ENCODE measurements at regions not wholly inside any gene's neighbourhood (a gene's known extent, or its start where the extent isn't known, plus 50 kb on each side); places are given as distances from the start of the nearest gene placed in this dataset.

DNA sequence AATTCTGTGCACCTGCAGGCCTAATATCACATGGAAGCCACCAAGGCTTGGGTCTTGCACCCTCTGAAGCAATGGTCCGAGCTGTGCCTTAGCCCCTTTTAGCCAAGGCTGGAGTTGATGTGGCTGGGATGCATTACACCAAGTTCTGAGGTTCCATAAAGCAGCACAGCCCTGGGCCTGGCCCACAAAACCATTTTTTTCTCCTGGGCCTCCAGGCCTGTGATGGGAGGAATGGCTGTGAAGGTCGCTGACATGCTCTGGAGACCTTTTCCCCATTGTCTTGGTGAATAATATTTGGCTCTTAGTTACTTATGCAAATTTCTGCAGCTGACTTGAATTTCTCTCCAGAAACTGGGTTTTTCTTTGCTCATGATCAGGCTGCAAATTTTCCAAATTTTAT lies 167.3 kb downstream of the HTR1A start:
- TF ChIP-seq RFX5 (IDR thresholded peaks at IDR 0.05; ENCODE audit: low read depth, low read length) (no peak), BHLHE40 (IDR thresholded peaks at IDR 0.05; ENCODE audit: low read depth, low read length) (no peak), RAD21 (IDR thresholded peaks at IDR 0.05; ENCODE audit: low read length) (no peak), POLR2A (IDR thresholded peaks at IDR 0.05; ENCODE audit: low read depth, low read length) (no peak), SMC3 (IDR thresholded peaks at IDR 0.05; ENCODE audit: low read depth, low read length) (no peak), MXI1 (IDR thresholded peaks at IDR 0.05; ENCODE audit: borderline replicate concordance, low read depth, low read length) (no peak), CEBPB (IDR thresholded peaks at IDR 0.05; ENCODE audit: low read depth, low read length) (no peak), MAZ (IDR thresholded peaks at IDR 0.05; ENCODE audit: borderline replicate concordance, low read depth, low read length) (no peak), CHD1 (IDR thresholded peaks at IDR 0.05; ENCODE audit: low read depth, low read length) (no peak)
- TF ChIP-seq, protein P1, sequence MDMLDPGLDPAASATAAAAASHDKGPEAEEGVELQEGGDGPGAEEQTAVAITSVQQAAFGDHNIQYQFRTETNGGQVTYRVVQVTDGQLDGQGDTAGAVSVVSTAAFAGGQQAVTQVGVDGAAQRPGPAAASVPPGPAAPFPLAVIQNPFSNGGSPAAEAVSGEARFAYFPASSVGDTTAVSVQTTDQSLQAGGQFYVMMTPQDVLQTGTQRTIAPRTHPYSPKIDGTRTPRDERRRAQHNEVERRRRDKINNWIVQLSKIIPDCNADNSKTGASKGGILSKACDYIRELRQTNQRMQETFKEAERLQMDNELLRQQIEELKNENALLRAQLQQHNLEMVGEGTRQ (IDR thresholded peaks at IDR 0.05; ENCODE audit: low read depth, low read length) = no peak
- TF ChIP-seq, protein P2, sequence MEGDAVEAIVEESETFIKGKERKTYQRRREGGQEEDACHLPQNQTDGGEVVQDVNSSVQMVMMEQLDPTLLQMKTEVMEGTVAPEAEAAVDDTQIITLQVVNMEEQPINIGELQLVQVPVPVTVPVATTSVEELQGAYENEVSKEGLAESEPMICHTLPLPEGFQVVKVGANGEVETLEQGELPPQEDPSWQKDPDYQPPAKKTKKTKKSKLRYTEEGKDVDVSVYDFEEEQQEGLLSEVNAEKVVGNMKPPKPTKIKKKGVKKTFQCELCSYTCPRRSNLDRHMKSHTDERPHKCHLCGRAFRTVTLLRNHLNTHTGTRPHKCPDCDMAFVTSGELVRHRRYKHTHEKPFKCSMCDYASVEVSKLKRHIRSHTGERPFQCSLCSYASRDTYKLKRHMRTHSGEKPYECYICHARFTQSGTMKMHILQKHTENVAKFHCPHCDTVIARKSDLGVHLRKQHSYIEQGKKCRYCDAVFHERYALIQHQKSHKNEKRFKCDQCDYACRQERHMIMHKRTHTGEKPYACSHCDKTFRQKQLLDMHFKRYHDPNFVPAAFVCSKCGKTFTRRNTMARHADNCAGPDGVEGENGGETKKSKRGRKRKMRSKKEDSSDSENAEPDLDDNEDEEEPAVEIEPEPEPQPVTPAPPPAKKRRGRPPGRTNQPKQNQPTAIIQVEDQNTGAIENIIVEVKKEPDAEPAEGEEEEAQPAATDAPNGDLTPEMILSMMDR (conservative IDR thresholded peaks at IDR 0.05; ENCODE audit: low read depth, low read length) = no peak
- TF ChIP-seq, protein P3, sequence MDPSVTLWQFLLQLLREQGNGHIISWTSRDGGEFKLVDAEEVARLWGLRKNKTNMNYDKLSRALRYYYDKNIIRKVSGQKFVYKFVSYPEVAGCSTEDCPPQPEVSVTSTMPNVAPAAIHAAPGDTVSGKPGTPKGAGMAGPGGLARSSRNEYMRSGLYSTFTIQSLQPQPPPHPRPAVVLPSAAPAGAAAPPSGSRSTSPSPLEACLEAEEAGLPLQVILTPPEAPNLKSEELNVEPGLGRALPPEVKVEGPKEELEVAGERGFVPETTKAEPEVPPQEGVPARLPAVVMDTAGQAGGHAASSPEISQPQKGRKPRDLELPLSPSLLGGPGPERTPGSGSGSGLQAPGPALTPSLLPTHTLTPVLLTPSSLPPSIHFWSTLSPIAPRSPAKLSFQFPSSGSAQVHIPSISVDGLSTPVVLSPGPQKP (IDR thresholded peaks at IDR 0.05; ENCODE audit: borderline replicate concordance, low read depth, low read length) = no peak

All from IMR-90 (cell line).